ENCODE measurements at regions not wholly inside any gene's neighbourhood (a gene's known extent, or its start where the extent isn't known, plus 50 kb on each side); places are given as distances from the start of the nearest gene placed in this dataset.

GRCh38 chr12:126198516-126198915, 1133.3 kb downstream of the AACS start:
- TF ChIP-seq, protein P1, sequence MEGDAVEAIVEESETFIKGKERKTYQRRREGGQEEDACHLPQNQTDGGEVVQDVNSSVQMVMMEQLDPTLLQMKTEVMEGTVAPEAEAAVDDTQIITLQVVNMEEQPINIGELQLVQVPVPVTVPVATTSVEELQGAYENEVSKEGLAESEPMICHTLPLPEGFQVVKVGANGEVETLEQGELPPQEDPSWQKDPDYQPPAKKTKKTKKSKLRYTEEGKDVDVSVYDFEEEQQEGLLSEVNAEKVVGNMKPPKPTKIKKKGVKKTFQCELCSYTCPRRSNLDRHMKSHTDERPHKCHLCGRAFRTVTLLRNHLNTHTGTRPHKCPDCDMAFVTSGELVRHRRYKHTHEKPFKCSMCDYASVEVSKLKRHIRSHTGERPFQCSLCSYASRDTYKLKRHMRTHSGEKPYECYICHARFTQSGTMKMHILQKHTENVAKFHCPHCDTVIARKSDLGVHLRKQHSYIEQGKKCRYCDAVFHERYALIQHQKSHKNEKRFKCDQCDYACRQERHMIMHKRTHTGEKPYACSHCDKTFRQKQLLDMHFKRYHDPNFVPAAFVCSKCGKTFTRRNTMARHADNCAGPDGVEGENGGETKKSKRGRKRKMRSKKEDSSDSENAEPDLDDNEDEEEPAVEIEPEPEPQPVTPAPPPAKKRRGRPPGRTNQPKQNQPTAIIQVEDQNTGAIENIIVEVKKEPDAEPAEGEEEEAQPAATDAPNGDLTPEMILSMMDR (IDR thresholded peaks at IDR 0.05): no peak
- no peak for TF ChIP-seq EZH2 (IDR thresholded peaks at IDR 0.05)
